Caco-2 (cell line): ENCODE measurements at regions not wholly inside any gene's neighbourhood (a gene's known extent, or its start where the extent isn't known, plus 50 kb on each side); places are given as distances from the start of the nearest gene placed in this dataset.

Source experiments
- BruUV-seq: library from RNA; stranded (reverse); fragments of 400-500 nt; replicated peaks from 2 replicates; lab custom pipeline; 2021; lab: Mats Ljungman, UMichigan
- CTCF ChIA-PET: fragments of 300-600 bp; sonication (Branson Sonifier 250); formaldehyde crosslinking; loops from one replicate; lab custom pipeline; 2022; ENCODE audit warnings: antibody characterized with exemption; lab: Charles Lee
- POLR2A ChIA-PET: fragments of 300-600 bp; sonication (Branson Sonifier 250); formaldehyde crosslinking; loops from one replicate; lab custom pipeline; 2022; ENCODE audit warnings: antibody characterized with exemption; lab: Charles Lee
- DNase-seq, 2 experiments: peaks; one replicate each; pipeline versions ENCODE4 v3.0.0 to v3.0.0-alpha.2; 2020 to 2022
- H3K27me3 ChIP-seq: replicated peaks from 2 replicates; pipeline ENCODE4 v1.6.0; 2011; ENCODE audit warnings: low read length; ENCODE audit not compliant: control insufficient read depth, insufficient read depth
- H3K36me3 ChIP-seq: 2 replicates; pipeline ENCODE4 v1.5.1; 2011; ENCODE audit warnings: low read length; ENCODE audit not compliant: control insufficient read depth, insufficient read depth
- H3K4me1 ChIP-seq: fragments of 250-450 bp; sonication (Bioruptor Pico); 2 replicates; pipeline ENCODE4 v1.5.1; 2020; ENCODE audit warnings: mild to moderate bottlenecking
- H3K4me3 ChIP-seq: 2 replicates; pipeline ENCODE4 v1.5.1; 2011; ENCODE audit warnings: low read depth, mild to moderate bottlenecking, control low read depth, low read length
- H3K9me3 ChIP-seq: fragments of 250-450 bp; sonication (Bioruptor Pico); 2 replicates; pipeline ENCODE4 v1.5.1; 2020; ENCODE audit warnings: mild to moderate bottlenecking, moderate library complexity
- H3K27ac Mint-ChIP-seq: one replicate; pipeline ENCODE4 v1.8.0; 2022; ENCODE audit warnings: mixed read lengths; ENCODE audit not compliant: unreplicated experiment
- H3K27me3 Mint-ChIP-seq: one replicate; pipeline ENCODE4 v1.8.0; 2022; ENCODE audit warnings: mixed read lengths; ENCODE audit not compliant: insufficient read depth, unreplicated experiment
- H3K36me3 Mint-ChIP-seq: one replicate; pipeline ENCODE4 v1.8.0; 2022; ENCODE audit warnings: mild to moderate bottlenecking, mixed read lengths; ENCODE audit not compliant: insufficient read depth, unreplicated experiment
- H3K4me1 Mint-ChIP-seq: one replicate; pipeline ENCODE4 v1.8.0; 2022; ENCODE audit warnings: low read depth, mixed read lengths; ENCODE audit not compliant: unreplicated experiment
- H3K4me3 Mint-ChIP-seq: one replicate; pipeline ENCODE4 v1.8.0; 2022; ENCODE audit warnings: mild to moderate bottlenecking, moderate library complexity, mixed read lengths; ENCODE audit not compliant: unreplicated experiment
- H3K9me3 Mint-ChIP-seq: one replicate; pipeline ENCODE4 v1.8.0; 2022; ENCODE audit warnings: mixed read lengths; ENCODE audit not compliant: unreplicated experiment
- intact Hi-C: fragments of 100-400 bp; cut with micrococcal nuclease; formaldehyde crosslinking; loops from one replicate; pipeline ENCODE4 v1.10.0; 2022; ENCODE audit not compliant: unreplicated experiment
- TF ChIP-seq, protein P1 (sequence below), 2 experiments: fragments of 200-600 bp in 1 of 2; IDR thresholded peaks; 1 replicate in 1 of 2; 2 replicates in 1 of 2; pipeline versions ENCODE4 v1.5.1 to v1.8.0; 2011 to 2022; ENCODE audit warnings: antibody characterized with exemption in 1 of 2, control low read depth in 1 of 2, inconsistent platforms in 1 of 2, low read depth in 1 of 2, low read length in 1 of 2, mild to moderate bottlenecking in 1 of 2, moderate library complexity in 1 of 2; ENCODE audit not compliant: insufficient read depth in 1 of 2, severe bottlenecking in 1 of 2, unreplicated experiment in 1 of 2

GRCh38 chr1:82755671-82756070 is 954.9 kb downstream of the ADGRL2 start:
- BruUV-seq, result no TSS peak
- no peak overlapping the region for H3K27ac Mint-ChIP-seq

DNA sequence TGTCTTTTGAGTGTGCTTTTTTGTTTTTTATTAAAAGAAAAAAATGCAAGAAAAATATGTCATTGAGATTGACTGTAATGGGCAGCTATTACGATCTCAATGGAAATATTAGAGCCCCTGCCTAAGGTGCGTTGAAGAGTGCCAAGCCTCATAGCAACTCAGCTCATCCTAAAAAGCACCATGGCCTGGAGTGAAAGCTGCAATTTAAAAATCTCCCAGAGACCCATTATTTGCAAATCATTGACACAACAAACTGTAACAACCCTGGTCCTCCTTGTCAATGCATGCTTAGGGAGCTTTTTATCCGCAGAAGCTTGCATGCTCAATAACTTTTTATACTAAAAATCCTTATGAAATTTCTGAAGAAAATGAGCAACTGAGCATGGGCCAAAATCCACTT is 954.5 kb downstream of the ADGRL2 start:
- POLR2A ChIA-PET, result no interaction called here
- intact Hi-C loops, result no loop called here

More at GRCh38 chr1:82755671-82756070, 954.9 kb downstream of the ADGRL2 start:
- Mint-ChIP-seq H3K9me3 (no peaks in the 10 kb centered on the region), H3K36me3 (no peaks in the 10 kb centered on the region), H3K4me1 (peaks cover 17% of the 10 kb centered on the region), H3K27me3 (peaks cover 13% of the 10 kb centered on the region), H3K4me3 (no peak overlapping the region)
- Histone ChIP-seq H3K36me3 (no peaks in the 10 kb centered on the region), H3K4me1 (no peaks in the 10 kb centered on the region), H3K9me3 (no peaks in the 10 kb centered on the region), H3K4me3 (no peak overlapping the region), H3K27me3 (no peaks in the 10 kb centered on the region)
- no peak for DNase-seq
- intact Hi-C loops, result no loop called here
- ChIA-PET POLR2A (interaction anchor here (0.5 kb wide), 1 partner anchor 424 kb away, joined by 4 read pairs; no protein-coding TSS in a partner anchor), CTCF (no interaction called here)
- TF ChIP-seq, protein P1, sequence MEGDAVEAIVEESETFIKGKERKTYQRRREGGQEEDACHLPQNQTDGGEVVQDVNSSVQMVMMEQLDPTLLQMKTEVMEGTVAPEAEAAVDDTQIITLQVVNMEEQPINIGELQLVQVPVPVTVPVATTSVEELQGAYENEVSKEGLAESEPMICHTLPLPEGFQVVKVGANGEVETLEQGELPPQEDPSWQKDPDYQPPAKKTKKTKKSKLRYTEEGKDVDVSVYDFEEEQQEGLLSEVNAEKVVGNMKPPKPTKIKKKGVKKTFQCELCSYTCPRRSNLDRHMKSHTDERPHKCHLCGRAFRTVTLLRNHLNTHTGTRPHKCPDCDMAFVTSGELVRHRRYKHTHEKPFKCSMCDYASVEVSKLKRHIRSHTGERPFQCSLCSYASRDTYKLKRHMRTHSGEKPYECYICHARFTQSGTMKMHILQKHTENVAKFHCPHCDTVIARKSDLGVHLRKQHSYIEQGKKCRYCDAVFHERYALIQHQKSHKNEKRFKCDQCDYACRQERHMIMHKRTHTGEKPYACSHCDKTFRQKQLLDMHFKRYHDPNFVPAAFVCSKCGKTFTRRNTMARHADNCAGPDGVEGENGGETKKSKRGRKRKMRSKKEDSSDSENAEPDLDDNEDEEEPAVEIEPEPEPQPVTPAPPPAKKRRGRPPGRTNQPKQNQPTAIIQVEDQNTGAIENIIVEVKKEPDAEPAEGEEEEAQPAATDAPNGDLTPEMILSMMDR (IDR thresholded peaks at IDR 0.05; ENCODE audit: insufficient read depth in 1 of 2, low read depth in 1 of 2, low read length in 1 of 2, severe bottlenecking in 1 of 2, unreplicated experiment in 1 of 2), result no peak

DNA sequence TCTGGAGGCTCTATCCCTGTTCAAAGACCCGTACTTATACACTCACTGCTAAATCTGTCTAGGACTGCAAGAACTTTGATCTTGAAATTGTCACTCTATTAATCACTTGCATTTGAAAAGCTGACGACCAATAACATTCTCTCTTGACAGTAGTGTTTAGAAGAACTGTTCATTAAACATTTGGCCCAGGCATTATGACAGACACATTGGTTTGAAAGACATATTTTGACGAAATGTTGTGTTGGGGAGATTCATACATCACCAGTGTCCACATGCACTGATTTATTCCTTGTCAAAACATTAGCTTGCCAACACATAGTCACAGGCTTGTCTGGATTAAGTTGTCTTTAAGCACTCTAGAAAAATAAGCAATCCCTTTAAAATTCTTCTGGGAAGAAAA is 951.3 kb downstream of the ADGRL2 start:
- Mint-ChIP-seq H3K27ac (no peak overlapping the region), H3K27me3 (peaks cover 10% of the 10 kb centered on the region), H3K9me3 (no peaks in the 10 kb centered on the region), H3K4me1 (peaks cover 7% of the 10 kb centered on the region), H3K4me3 (no peak overlapping the region), H3K36me3 (no peaks in the 10 kb centered on the region)
- no peaks in the 10 kb centered on the region for H3K36me3 ChIP-seq
- CTCF ChIA-PET, result no interaction called here
- TF ChIP-seq, protein P1 (IDR thresholded peaks at IDR 0.05; ENCODE audit: insufficient read depth in 1 of 2, low read depth in 1 of 2, low read length in 1 of 2, severe bottlenecking in 1 of 2, unreplicated experiment in 1 of 2), result no peak
- H3K4me1 ChIP-seq, result no peaks in the 10 kb centered on the region
- BruUV-seq, result no TSS peak
- H3K4me3 ChIP-seq, result no peak overlapping the region
- POLR2A ChIA-PET, result no interaction called here
- intact Hi-C loops, result no loop called here
- DNase-seq, result no peak
- H3K27me3 ChIP-seq, result no peaks in the 10 kb centered on the region
- H3K9me3 ChIP-seq, result no peaks in the 10 kb centered on the region

More for the DNA sequence above, 954.5 kb downstream of the ADGRL2 start:
- Histone ChIP-seq H3K4me3 (no peak overlapping the region), H3K4me1 (no peaks in the 10 kb centered on the region), H3K27me3 (no peaks in the 10 kb centered on the region), H3K9me3 (no peaks in the 10 kb centered on the region), H3K36me3 (no peaks in the 10 kb centered on the region)
- Mint-ChIP-seq H3K4me3 (no peak overlapping the region), H3K4me1 (peaks cover 17% of the 10 kb centered on the region), H3K9me3 (no peaks in the 10 kb centered on the region), H3K36me3 (no peaks in the 10 kb centered on the region), H3K27ac (no peak overlapping the region), H3K27me3 (peaks cover 13% of the 10 kb centered on the region)
- no TSS peak for BruUV-seq
- no peak for DNase-seq
- CTCF ChIA-PET, result no interaction called here
- TF ChIP-seq, protein P1 (IDR thresholded peaks at IDR 0.05; ENCODE audit: insufficient read depth in 1 of 2, low read depth in 1 of 2, low read length in 1 of 2, severe bottlenecking in 1 of 2, unreplicated experiment in 1 of 2), result no peak
